GM23338 (cell line): ENCODE measurements at regions not wholly inside any gene's neighbourhood (a gene's known extent, or its start where the extent isn't known, plus 50 kb on each side); places are given as distances from the start of the nearest gene placed in this dataset.

ENCODE experiments used
- CREB1 ChIP-seq: fragments of 250-450 bp; sonication (Bioruptor Pico); IDR thresholded peaks from 2 replicates; pipeline ENCODE4 v1.5.0; 2020; ENCODE audit warnings: low read depth, mild to moderate bottlenecking, moderate library complexity
- CTCF ChIP-seq, 2 experiments: fragments of 200-600 bp in 1 of 2; sonication (generic) in 1 of 2; conservative IDR thresholded peaks; 2 replicates each; pipeline versions ENCODE4 v1.5.1 to v1.6.1; 2016 to 2017; ENCODE audit warnings: antibody characterized with exemption in 2 of 2, low read depth in 2 of 2, mild to moderate bottlenecking in 2 of 2, moderate library complexity in 1 of 2
- EZH2 ChIP-seq: fragments of 200-600 bp; sonication (generic); IDR thresholded peaks from one replicate; pipeline ENCODE4 v1.8.0; 2017; ENCODE audit warnings: antibody characterized with exemption, mild to moderate bottlenecking, low read depth; ENCODE audit not compliant: unreplicated experiment
- EZH2phosphoT487 ChIP-seq: fragments of 200-600 bp; sonication (generic); IDR thresholded peaks from one replicate; pipeline ENCODE4 v1.8.1; 2018; ENCODE audit warnings: antibody characterized with exemption; ENCODE audit not compliant: unreplicated experiment
- NANOG ChIP-seq: IDR thresholded peaks from 2 replicates; pipeline ENCODE4 v1.6.1; 2016; ENCODE audit warnings: antibody characterized with exemption, borderline replicate concordance
- POLR2AphosphoS5 ChIP-seq: IDR thresholded peaks from 2 replicates; pipeline ENCODE4 v1.6.1; 2016; ENCODE audit warnings: antibody characterized with exemption, low read depth
- TF ChIP-seq, protein P1 (sequence below): IDR thresholded peaks from 2 replicates; pipeline ENCODE4 v1.6.1; 2016; ENCODE audit warnings: antibody characterized with exemption
- TF ChIP-seq, protein P2 (sequence below): IDR thresholded peaks from one replicate; pipeline ENCODE4 v1.6.1; 2018; ENCODE audit warnings: antibody characterized with exemption; ENCODE audit not compliant: unreplicated experiment

DNA sequence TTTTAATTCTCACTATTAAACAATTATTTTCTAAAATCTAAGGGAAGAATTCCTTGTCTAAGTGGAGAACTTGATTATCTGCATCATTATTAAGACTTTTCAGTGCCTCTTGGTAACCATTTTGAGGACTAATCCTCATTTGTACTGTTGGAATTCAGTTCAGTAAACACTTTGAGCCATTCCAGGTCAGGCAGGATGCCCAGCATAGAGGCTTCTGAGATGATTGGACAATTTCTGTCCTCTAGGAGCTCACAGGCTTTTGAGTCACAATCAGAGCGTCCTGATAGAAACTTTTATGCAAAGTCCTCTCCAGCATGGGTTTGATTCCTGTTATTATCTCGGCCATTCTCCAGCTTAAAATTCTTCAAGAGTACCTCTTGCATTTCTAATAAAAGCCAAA, 1304.6 kb downstream of the EPHA7 start:
- TF ChIP-seq, protein P1, sequence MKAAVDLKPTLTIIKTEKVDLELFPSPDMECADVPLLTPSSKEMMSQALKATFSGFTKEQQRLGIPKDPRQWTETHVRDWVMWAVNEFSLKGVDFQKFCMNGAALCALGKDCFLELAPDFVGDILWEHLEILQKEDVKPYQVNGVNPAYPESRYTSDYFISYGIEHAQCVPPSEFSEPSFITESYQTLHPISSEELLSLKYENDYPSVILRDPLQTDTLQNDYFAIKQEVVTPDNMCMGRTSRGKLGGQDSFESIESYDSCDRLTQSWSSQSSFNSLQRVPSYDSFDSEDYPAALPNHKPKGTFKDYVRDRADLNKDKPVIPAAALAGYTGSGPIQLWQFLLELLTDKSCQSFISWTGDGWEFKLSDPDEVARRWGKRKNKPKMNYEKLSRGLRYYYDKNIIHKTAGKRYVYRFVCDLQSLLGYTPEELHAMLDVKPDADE, result no peak
- no peak for TF ChIP-seq CTCF (conservative IDR thresholded peaks at IDR 0.05; ENCODE audit: low read depth in 2 of 2)
- no peak for TF ChIP-seq POLR2AphosphoS5
- TF ChIP-seq EZH2, result no peak
- TF ChIP-seq, protein P2, sequence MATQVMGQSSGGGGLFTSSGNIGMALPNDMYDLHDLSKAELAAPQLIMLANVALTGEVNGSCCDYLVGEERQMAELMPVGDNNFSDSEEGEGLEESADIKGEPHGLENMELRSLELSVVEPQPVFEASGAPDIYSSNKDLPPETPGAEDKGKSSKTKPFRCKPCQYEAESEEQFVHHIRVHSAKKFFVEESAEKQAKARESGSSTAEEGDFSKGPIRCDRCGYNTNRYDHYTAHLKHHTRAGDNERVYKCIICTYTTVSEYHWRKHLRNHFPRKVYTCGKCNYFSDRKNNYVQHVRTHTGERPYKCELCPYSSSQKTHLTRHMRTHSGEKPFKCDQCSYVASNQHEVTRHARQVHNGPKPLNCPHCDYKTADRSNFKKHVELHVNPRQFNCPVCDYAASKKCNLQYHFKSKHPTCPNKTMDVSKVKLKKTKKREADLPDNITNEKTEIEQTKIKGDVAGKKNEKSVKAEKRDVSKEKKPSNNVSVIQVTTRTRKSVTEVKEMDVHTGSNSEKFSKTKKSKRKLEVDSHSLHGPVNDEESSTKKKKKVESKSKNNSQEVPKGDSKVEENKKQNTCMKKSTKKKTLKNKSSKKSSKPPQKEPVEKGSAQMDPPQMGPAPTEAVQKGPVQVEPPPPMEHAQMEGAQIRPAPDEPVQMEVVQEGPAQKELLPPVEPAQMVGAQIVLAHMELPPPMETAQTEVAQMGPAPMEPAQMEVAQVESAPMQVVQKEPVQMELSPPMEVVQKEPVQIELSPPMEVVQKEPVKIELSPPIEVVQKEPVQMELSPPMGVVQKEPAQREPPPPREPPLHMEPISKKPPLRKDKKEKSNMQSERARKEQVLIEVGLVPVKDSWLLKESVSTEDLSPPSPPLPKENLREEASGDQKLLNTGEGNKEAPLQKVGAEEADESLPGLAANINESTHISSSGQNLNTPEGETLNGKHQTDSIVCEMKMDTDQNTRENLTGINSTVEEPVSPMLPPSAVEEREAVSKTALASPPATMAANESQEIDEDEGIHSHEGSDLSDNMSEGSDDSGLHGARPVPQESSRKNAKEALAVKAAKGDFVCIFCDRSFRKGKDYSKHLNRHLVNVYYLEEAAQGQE, result no peak
- TF ChIP-seq EZH2phosphoT487, result no peak
- TF ChIP-seq NANOG, result no peak
- TF ChIP-seq CREB1 (CRISPR knock-in tag), result no peak
